Retinal pigment epithelial cell (primary cell): ENCODE measurements at regions not wholly inside any gene's neighbourhood (a gene's known extent, or its start where the extent isn't known, plus 50 kb on each side); places are given as distances from the start of the nearest gene placed in this dataset.

ENCODE experiments used
- DNase-seq: peaks from one replicate; pipeline ENCODE4 v3.0.0-alpha.2; 2010; ENCODE audit warnings: low read depth
- H3K4me3 ChIP-seq: 2 replicates; pipeline ENCODE4 v1.5.1; 2011; ENCODE audit warnings: mild to moderate bottlenecking, low read length, control low read depth, moderate library complexity
- CTCF ChIP-seq: conservative IDR thresholded peaks from 2 replicates; pipeline ENCODE4 v1.5.1; 2011; ENCODE audit warnings: low read depth, low read length, control low read depth, inconsistent platforms

DNA sequence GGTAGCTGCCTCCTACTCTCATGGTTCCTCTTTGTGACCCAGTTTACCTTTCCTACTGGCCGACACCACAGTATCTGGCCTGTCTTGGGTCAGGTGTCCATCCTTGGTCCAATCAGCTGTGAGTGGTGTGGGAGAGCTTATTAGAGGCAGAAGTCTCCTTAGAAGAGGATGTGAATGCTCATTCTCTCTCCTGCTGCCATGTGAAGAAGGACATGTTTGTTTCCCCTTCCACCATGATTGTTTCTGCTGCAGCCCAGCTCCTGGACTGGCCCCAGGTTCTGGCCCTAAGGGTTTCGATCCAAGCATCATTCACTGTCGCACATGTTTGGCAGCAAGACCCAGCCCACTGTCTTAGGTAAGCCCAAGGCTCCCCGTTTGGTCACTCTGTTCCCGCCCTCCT, 55.3 kb upstream of the TGIF1 start:
- no peak overlapping the region for H3K4me3 ChIP-seq
- TF ChIP-seq CTCF = no peak
- no peak for DNase-seq

GRCh38 chr18:3395466-3395865, 54.5 kb upstream of the TGIF1 start:
- no peak for TF ChIP-seq CTCF
- DNase-seq = no peak
- H3K4me3 ChIP-seq = no peak overlapping the region

GRCh38 chr18:3397031-3397750, 52.8 kb upstream of the TGIF1 start:
- no peak for DNase-seq
- no peak for TF ChIP-seq CTCF
- no peak overlapping the region for H3K4me3 ChIP-seq

GRCh38 chr18:3397786-3398185, 52.2 kb upstream of the TGIF1 start:
- no peak overlapping the region for H3K4me3 ChIP-seq
- no peak for DNase-seq
- TF ChIP-seq CTCF = no peak
